H1 (cell line): ENCODE measurements at regions not wholly inside any gene's neighbourhood (a gene's known extent, or its start where the extent isn't known, plus 50 kb on each side); places are given as distances from the start of the nearest gene placed in this dataset.

Experiments used
- CTCF ChIA-PET: fragments of 300-600 bp; sonication (Branson Sonifier 250); formaldehyde crosslinking; loops from one replicate; lab custom pipeline; 2021; ENCODE audit not compliant: partially characterized antibody; lab: Charles Lee
- POLR2A ChIA-PET: fragments of 300-600 bp; sonication (Branson Sonifier 250); formaldehyde crosslinking; loops from one replicate; lab custom pipeline; 2021; ENCODE audit warnings: inconsistent platforms; ENCODE audit not compliant: partially characterized antibody; lab: Charles Lee
- DNase-seq, 2 experiments: peaks; one replicate each; pipeline versions ENCODE4 v3.0.0 to v3.0.0-alpha.2; 2010 to 2022; ENCODE audit warnings: low spot score in 2 of 2, low read depth in 1 of 2, mixed read lengths in 1 of 2
- FAIRE-seq: peaks from 2 replicates; lab custom pipeline; 2011; peaks lifted over from hg19 to GRCh38; lab: Jason Lieb, UNC
- H2AFZ ChIP-seq: 2 replicates; pipeline ENCODE4 v1.8.1; 2012; ENCODE audit warnings: low read length, inconsistent platforms
- H2AK5ac ChIP-seq: 2 replicates; pipeline ENCODE4 v1.6.1; 2013; ENCODE audit warnings: low read depth, low read length
- H2BK120ac ChIP-seq: replicated peaks from 2 replicates; pipeline ENCODE3; 2013; ENCODE audit warnings: low read depth, low read length, inconsistent platforms
- H2BK12ac ChIP-seq: 2 replicates; pipeline ENCODE4 v1.6.1; 2013; ENCODE audit warnings: low read depth, low read length
- H2BK15ac ChIP-seq: 2 replicates; pipeline ENCODE4 v1.6.1; 2013; ENCODE audit warnings: low read length
- H2BK20ac ChIP-seq: 2 replicates; pipeline ENCODE4 v1.6.1; 2013; ENCODE audit warnings: low read length
- H2BK5ac ChIP-seq: 2 replicates; pipeline ENCODE4 v1.6.1; 2013; ENCODE audit warnings: low read depth, low read length
- H3K14ac ChIP-seq: 2 replicates; pipeline ENCODE4 v1.6.1; 2013; ENCODE audit warnings: inconsistent platforms; ENCODE audit not compliant: insufficient read length
- H3K18ac ChIP-seq: 2 replicates; pipeline ENCODE4 v1.6.1; 2013; ENCODE audit warnings: low read length; ENCODE audit errors: extremely low read depth
- H3K23ac ChIP-seq: 2 replicates; pipeline ENCODE4 v1.6.1; 2013; ENCODE audit warnings: inconsistent platforms; ENCODE audit not compliant: insufficient read length
- H3K23me2 ChIP-seq: 2 replicates; pipeline ENCODE4 v1.6.1; 2013; ENCODE audit warnings: low read depth, low read length
- H3K27ac ChIP-seq: 2 replicates; pipeline ENCODE4 v1.6.1; 2011; ENCODE audit warnings: low read depth, low read length, inconsistent platforms
- H3K27me3 ChIP-seq, 4 experiments: replicated peaks in 1 of 4; 1 replicate in 1 of 4; 2 replicates in 3 of 4; pipeline versions ENCODE4 v1.6.1 to v1.8.1; 2011 to 2013; ENCODE audit warnings: low read length in 3 of 4, mild to moderate bottlenecking in 3 of 4, inconsistent platforms in 2 of 4, mixed read lengths in 2 of 4, moderate library complexity in 1 of 4; ENCODE audit not compliant: control insufficient read depth in 3 of 4, insufficient read depth in 3 of 4; ENCODE audit errors: extremely low read depth in 1 of 4
- H3K36me3 ChIP-seq, 4 experiments: 2 replicates each; pipeline versions ENCODE4 v1.6.1 to v1.8.1; 2011 to 2013; ENCODE audit warnings: mild to moderate bottlenecking in 4 of 4, low read length in 3 of 4, moderate library complexity in 2 of 4, control low read depth in 1 of 4, inconsistent platforms in 1 of 4; ENCODE audit not compliant: insufficient read depth in 4 of 4, control insufficient read depth in 2 of 4
- H3K4ac ChIP-seq: replicated peaks from 2 replicates; pipeline ENCODE3; 2013; ENCODE audit warnings: low read length, low read depth, mixed read lengths, inconsistent platforms; ENCODE audit not compliant: insufficient read length
- H3K4me1 ChIP-seq, 4 experiments: replicated peaks in 1 of 4; 1 replicate in 1 of 4; 2 replicates in 3 of 4; pipeline versions ENCODE4 v1.6.1 to v1.8.1; 2011 to 2013; ENCODE audit warnings: low read length in 3 of 4, inconsistent platforms in 2 of 4, mixed read lengths in 1 of 4; ENCODE audit not compliant: insufficient read depth in 4 of 4, control insufficient read depth in 3 of 4
- H3K4me2 ChIP-seq, 2 experiments: 2 replicates each; pipeline versions ENCODE4 v1.6.1 to v1.8.1; 2011 to 2013; ENCODE audit warnings: low read depth in 2 of 2, low read length in 2 of 2, control low read depth in 1 of 2, inconsistent platforms in 1 of 2, mild to moderate bottlenecking in 1 of 2; ENCODE audit not compliant: insufficient read depth in 1 of 2
- H3K4me3 ChIP-seq, 4 experiments: fragments of 200-600, 300-600 bp in 1 of 4; sonication (generic), shearing (Covaris generic), sonication (Bioruptor Twin) in 1 of 4; 2 replicates each; pipeline versions ENCODE4 v1.5.1 to v1.8.1; 2011 to 2016; ENCODE audit warnings: low read length in 4 of 4, low read depth in 3 of 4, control low read depth in 2 of 4, inconsistent platforms in 2 of 4, mild to moderate bottlenecking in 2 of 4, mixed read lengths in 1 of 4, moderate library complexity in 1 of 4; ENCODE audit not compliant: insufficient read depth in 2 of 4; ENCODE audit errors: extremely low read depth in 1 of 4
- H3K56ac ChIP-seq: replicated peaks from 2 replicates; pipeline ENCODE3; 2013; ENCODE audit warnings: low read depth, mild to moderate bottlenecking, mixed read lengths, low read length, inconsistent platforms; ENCODE audit not compliant: insufficient read length
- H3K79me1 ChIP-seq: 2 replicates; pipeline ENCODE4 v1.6.1; 2013; ENCODE audit warnings: low read depth, low read length, control low read depth
- H3K79me2 ChIP-seq, 2 experiments: 2 replicates each; pipeline versions ENCODE4 v1.6.1 to v1.8.1; 2012 to 2013; ENCODE audit warnings: low read length in 2 of 2, mild to moderate bottlenecking in 2 of 2, inconsistent platforms in 1 of 2; ENCODE audit not compliant: insufficient read depth in 2 of 2, control insufficient read depth in 1 of 2
- H3K9ac ChIP-seq, 4 experiments: replicated peaks in 1 of 4; 1 replicate in 1 of 4; 2 replicates in 3 of 4; pipeline versions ENCODE4 v1.6.1 to v1.8.1; 2011 to 2013; ENCODE audit warnings: low read depth in 3 of 4, low read length in 3 of 4, control low read depth in 2 of 4, mild to moderate bottlenecking in 2 of 4, moderate library complexity in 2 of 4, inconsistent platforms in 1 of 4; ENCODE audit errors: extremely low read depth in 1 of 4
- H3K9me3 ChIP-seq, 2 experiments: 2 replicates each; pipeline versions ENCODE4 v1.6.1 to v1.8.1; 2012 to 2013; ENCODE audit warnings: mild to moderate bottlenecking in 2 of 2, moderate library complexity in 2 of 2, control low read depth in 1 of 2, inconsistent platforms in 1 of 2, low read depth in 1 of 2, low read length in 1 of 2, mixed read lengths in 1 of 2; ENCODE audit not compliant: insufficient read depth in 2 of 2
- H4K20me1 ChIP-seq, 2 experiments: replicated peaks in 1 of 2; 2 replicates each; pipeline versions ENCODE3 to v1.8.1; 2011 to 2013; ENCODE audit warnings: inconsistent platforms in 2 of 2, low read length in 2 of 2, mild to moderate bottlenecking in 1 of 2; ENCODE audit not compliant: insufficient read depth in 2 of 2, control insufficient read depth in 1 of 2
- H4K5ac ChIP-seq: 2 replicates; pipeline ENCODE4 v1.6.1; 2013; ENCODE audit warnings: low read length, low read depth, mixed read lengths, inconsistent platforms; ENCODE audit not compliant: insufficient read length
- H4K8ac ChIP-seq: 2 replicates; pipeline ENCODE4 v1.8.0; 2013; ENCODE audit warnings: mild to moderate bottlenecking, moderate library complexity, low read length, inconsistent platforms; ENCODE audit not compliant: insufficient read depth; ENCODE audit errors: extremely low read depth
- H4K91ac ChIP-seq: replicated peaks from 2 replicates; pipeline ENCODE3; 2013; ENCODE audit warnings: low read length, mixed read lengths, inconsistent platforms; ENCODE audit not compliant: insufficient read length
- ASH2L ChIP-seq: fragments of 200-600, 300-600 bp; sonication (generic); IDR thresholded peaks from one replicate; pipeline ENCODE4 v1.7.1; 2017; ENCODE audit warnings: low read length
- BRCA1 ChIP-seq: IDR thresholded peaks from 2 replicates; pipeline ENCODE4 v1.6.1; 2012; ENCODE audit warnings: low read depth, low read length, improper control_type of control experiment
- CBX8 ChIP-seq: fragments of 300-800, 300-1000 bp; sonication (generic); IDR thresholded peaks from 2 replicates; pipeline ENCODE4 v1.7.1; 2016; ENCODE audit warnings: low read depth, low read length, borderline replicate concordance
- CREB1 ChIP-seq: IDR thresholded peaks from 2 replicates; pipeline ENCODE4 v1.6.1; 2012; ENCODE audit warnings: inconsistent platforms
- EZH2 ChIP-seq: fragments of 200-600 bp; sonication (generic); IDR thresholded peaks from 2 replicates; pipeline ENCODE4 v1.7.1; 2012; ENCODE audit warnings: low read depth, mild to moderate bottlenecking, moderate library complexity, low read length, inconsistent platforms; ENCODE audit not compliant: severe bottlenecking
- GTF2F1 ChIP-seq: IDR thresholded peaks from 2 replicates; pipeline ENCODE4 v1.6.1; 2012; ENCODE audit warnings: low read depth, low read length, improper control_type of control experiment, borderline replicate concordance
- KDM4A ChIP-seq: IDR thresholded peaks from one replicate; pipeline ENCODE4 v1.7.1; 2012; ENCODE audit warnings: low read depth, mild to moderate bottlenecking, moderate library complexity, low read length, inconsistent platforms; ENCODE audit not compliant: severe bottlenecking
- KDM5A ChIP-seq: fragments of 200-600 bp; IDR thresholded peaks from 2 replicates; pipeline ENCODE4 v1.7.1; 2012; ENCODE audit warnings: mild to moderate bottlenecking, low read length, inconsistent platforms, mixed read lengths
- RNF2 ChIP-seq: fragments of 200-900, 300-1000 bp; sonication (generic); IDR thresholded peaks from 2 replicates; pipeline ENCODE4 v1.7.1; 2016; ENCODE audit warnings: borderline replicate concordance, low read depth, mild to moderate bottlenecking, antibody characterized with exemption, low read length; ENCODE audit not compliant: poor library complexity, severe bottlenecking; ENCODE audit errors: missing control alignments
- SIX5 ChIP-seq: IDR thresholded peaks from 2 replicates; pipeline ENCODE4 v1.6.1; 2011; ENCODE audit warnings: mild to moderate bottlenecking, low read depth, low read length
- SP4 ChIP-seq: IDR thresholded peaks from 2 replicates; pipeline ENCODE4 v1.6.1; 2012; ENCODE audit warnings: low read length, inconsistent platforms
- SUZ12 ChIP-seq: fragments of 200-600 bp; sonication (generic); IDR thresholded peaks from 2 replicates; pipeline ENCODE4 v1.6.1; 2012; ENCODE audit warnings: mild to moderate bottlenecking, inconsistent platforms, low read length, moderate library complexity, mixed read lengths
- TEAD4 ChIP-seq: IDR thresholded peaks from 2 replicates; pipeline ENCODE4 v1.6.1; 2012; ENCODE audit warnings: low read depth, low read length, inconsistent platforms, mixed read lengths
- YY1 ChIP-seq: IDR thresholded peaks from 2 replicates; pipeline ENCODE4 v1.6.1; 2011; ENCODE audit warnings: low read depth, mild to moderate bottlenecking, low read length
- WGBS, 2 experiments: shearing (Covaris generic) in 1 of 2; methylation state at CpG; one replicate each; pipeline versions ENCODE4 v1.1.6 to v1.1.7; 2013 to 2015; ENCODE audit warnings: low lambda C conversion rate in 2 of 2, mixed read lengths in 2 of 2, inconsistent platforms in 1 of 2, low coverage in 1 of 2, missing lambda C conversion rate in 1 of 2; ENCODE audit not compliant: insufficient replicate concordance in 2 of 2, insufficient coverage in 1 of 2, insufficient read length in 1 of 2; ENCODE audit errors: extremely low coverage in 1 of 2, missing lambda C conversion rate in 1 of 2; 5-methylcytosine and 5-hydroxymethylcytosine counted together

DNA sequence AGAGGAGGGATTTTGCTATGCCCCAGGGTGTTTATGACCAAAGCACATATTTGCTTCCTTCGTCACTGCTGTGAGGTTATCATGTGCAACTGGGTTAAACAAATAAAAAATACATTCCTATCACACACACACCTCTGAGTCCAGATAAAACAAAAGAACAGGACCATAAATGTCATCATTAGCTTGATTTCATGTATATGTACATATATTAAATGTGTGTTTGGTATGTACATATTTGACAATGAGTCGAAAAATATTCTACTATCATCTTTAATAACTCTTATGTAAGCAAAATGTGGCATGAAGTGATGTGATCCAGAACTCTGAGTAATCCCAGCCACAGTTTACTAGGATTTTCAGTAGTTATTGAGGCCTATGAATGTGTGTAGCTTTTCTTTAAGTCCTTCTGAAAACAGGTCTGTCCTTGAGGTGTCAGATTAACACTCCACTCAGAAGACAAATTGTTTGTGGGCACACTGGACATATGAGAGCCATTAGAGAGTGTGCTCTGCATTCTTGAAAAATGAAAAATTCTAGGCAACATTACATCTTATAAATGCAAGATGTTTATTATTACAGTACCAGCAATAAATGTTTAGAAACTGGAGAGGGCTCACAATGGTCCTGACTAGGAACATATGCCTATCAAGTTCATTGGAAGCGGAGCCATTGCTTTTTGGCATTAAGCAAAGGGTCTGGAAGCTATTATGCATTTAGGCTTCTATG is 335.1 kb upstream of the SEMA3A start:
- H2AFZ ChIP-seq, result no peak overlapping the region
- H3K9ac ChIP-seq, result no peak overlapping the region
- no peak overlapping the region for H3K23ac ChIP-seq
- WGBS, 2 experiments, result 92% methylated on average over 3 of the region's 3 CpGs; no CpG with 5 or more reads in 1 of the 2 experiments
- H2BK12ac ChIP-seq, result no peak overlapping the region
- H2BK120ac ChIP-seq, result no peak overlapping the region
- no peaks in the 10 kb centered on the region for H3K23me2 ChIP-seq
- CTCF ChIA-PET, result interaction anchor here (1.9 kb wide), 1 partner anchor 9 kb away, joined by 6 read pairs; no protein-coding TSS in a partner anchor
- no peaks in the 10 kb centered on the region for H3K9me3 ChIP-seq
- POLR2A ChIA-PET, result no interaction called here
- H4K5ac ChIP-seq, result no peak overlapping the region
- no peak overlapping the region for H2AK5ac ChIP-seq
- H3K27ac ChIP-seq, result no peak overlapping the region
- H3K36me3 ChIP-seq, result no peaks in the 10 kb centered on the region
- no peak for DNase-seq
- no peak overlapping the region for H2BK20ac ChIP-seq
- H2BK5ac ChIP-seq, result no peak overlapping the region
- no peaks in the 10 kb centered on the region for H3K79me2 ChIP-seq
- no peak overlapping the region for H3K18ac ChIP-seq
- peaks cover 0 to 2% (median 0%) of the 10 kb centered on the region in 4 experiments; a peak in 1 of 7 replicates for H3K4me1 ChIP-seq
- H3K14ac ChIP-seq, result no peak overlapping the region
- no peak overlapping the region for H3K4ac ChIP-seq
- no peaks in the 10 kb centered on the region for H4K20me1 ChIP-seq
- H3K4me2 ChIP-seq, result no peak overlapping the region
- H3K4me3 ChIP-seq, result no peak overlapping the region
- H4K91ac ChIP-seq, result no peak overlapping the region
- no peak overlapping the region for H3K56ac ChIP-seq
- H3K79me1 ChIP-seq, result no peaks in the 10 kb centered on the region
- FAIRE-seq, result peak; percentile 19
- H4K8ac ChIP-seq, result no peak overlapping the region
- no peaks in the 10 kb centered on the region for H3K27me3 ChIP-seq
- no peak overlapping the region for H2BK15ac ChIP-seq
- TF ChIP-seq SUZ12 (no peak), GTF2F1 (no peak), KDM4A (no peak), SP4 (no peak), ASH2L (no peak), YY1 (no peak), TEAD4 (no peak), RNF2 (no peak), KDM5A (no peak), CBX8 (no peak), BRCA1 (no peak), EZH2 (no peak), SIX5 (no peak), CREB1 (no peak)
